Heart left ventricle (tissue), 16 donors: ENCODE measurements at regions not wholly inside any gene's neighbourhood (a gene's known extent, or its start where the extent isn't known, plus 50 kb on each side); places are given as distances from the start of the nearest gene placed in this dataset.

Experiments
- ATAC-seq, 4 donors: fragments of 200-7000 bp; cut with Tn5 transposase; one replicate each; pipeline ENCODE4 v1.9.1; 2020 to 2022; ENCODE audit warnings: moderate library complexity in 4 of 4, mild to moderate bottlenecking in 3 of 4, moderate number of reproducible peaks in 1 of 4
- DNase-seq, 5 donors: peaks; one replicate each; pipeline ENCODE4 v3.0.0-alpha.2; 2020
- H3K27ac ChIP-seq, 12 donors: fragments of 200-600 bp; sonication (generic) in 4 of 12; one replicate each; pipeline versions ENCODE4 v1.5.0 to v1.8.0; 2016 to 2022; ENCODE audit warnings: mild to moderate bottlenecking in 2 of 12
- H3K27me3 ChIP-seq, 9 donors: fragments of 200-600 bp; sonication (generic) in 2 of 9; one replicate each; pipeline versions ENCODE4 v1.5.1 to v1.8.0; 2016 to 2022; ENCODE audit warnings: mild to moderate bottlenecking in 3 of 9
- H3K36me3 ChIP-seq, 9 donors: fragments of 200-600 bp; sonication (generic) in 2 of 9; one replicate each; pipeline versions ENCODE4 v1.5.0 to v1.8.0; 2018 to 2022; ENCODE audit warnings: mild to moderate bottlenecking in 2 of 9
- H3K4me1 ChIP-seq, 12 donors: fragments of 200-600 bp; sonication (generic) in 4 of 12; one replicate each; pipeline versions ENCODE4 v1.5.0 to v1.8.0; 2016 to 2022; ENCODE audit warnings: mild to moderate bottlenecking in 3 of 12
- H3K4me3 ChIP-seq, 12 donors: fragments of 200-600 bp; sonication (generic) in 4 of 12; one replicate each; pipeline versions ENCODE4 v1.5.0 to v1.8.0; 2017 to 2022; ENCODE audit warnings: mild to moderate bottlenecking in 9 of 12, moderate library complexity in 4 of 12
- H3K9me3 ChIP-seq, 12 donors: fragments of 200-600 bp; sonication (generic) in 4 of 12; one replicate each; pipeline versions ENCODE4 v1.5.0 to v1.8.0; 2016 to 2022; ENCODE audit warnings: mild to moderate bottlenecking in 1 of 12
- POLR2A ChIP-seq, 2 donors: fragments of 450-650 bp; IDR thresholded peaks; one replicate each; pipeline ENCODE4 v1.6.1; 2017; ENCODE audit warnings: antibody characterized with exemption in 2 of 2, mild to moderate bottlenecking in 2 of 2, moderate library complexity in 2 of 2
- WGBS, 4 donors: extraction: QIAGEN DNeasy Blood & Tissue Kit in 2 of 4; methylation state at CpG; one replicate each; pipeline versions ENCODE4 v1.1.5 to v1.1.7; 2013 to 2018; 5-methylcytosine and 5-hydroxymethylcytosine counted together
- intact Hi-C, 10 donors: fragments of 100-400 bp; cut with DNase I; formaldehyde crosslinking; loops; one replicate each; pipeline versions ENCODE4 v1.11.1 to v1.14.2; 2022
- TF ChIP-seq, protein P1 (sequence below), 12 donors: fragments of 200-600 bp; sonication (generic) in 4 of 12; IDR thresholded peaks; one replicate each; pipeline versions ENCODE4 v1.5.0 to v1.8.0; 2018 to 2022; ENCODE audit warnings: antibody characterized with exemption in 12 of 12, mild to moderate bottlenecking in 5 of 12
- donor health status: ischemic (EF 13 %, LVEDD 7.1; RV severe dilation, severe dysfunction).
- donor health status: healthy with polysubstance abuse.
- donor health status: DM: no; HTN: yes; CAD: no.
- donor health status: DM: no; HTN: no; CAD: no.
- donor health status: ischemic (EF 25% LVEDD 6.9; RV normal size, moderate dysfunction).
- donor health status: ischemic (EF 25% LVEDD 5.7; RV mildly dilated, moderate dysfunction).
- donor health status: healthy.
- donor health status: DM: yes; HTN: yes; CAD: no.
- donor health status: ischemic (EF 35%, LVEDD 5.7; RV mildly dilated, moderate dysfunction).
- donor health status: nonischemic (EF 11% LVEDD 7.7; RV severe dilation, severe dysfunction).
- donor health status: DM: yes; HTN: yes; CAD: no.
- donor health status: PGD.
- donor health status: ischemic (EF 29% LVEDD 5.4; RV normal size, mild dysfunction).
- donor health status: nonischemic (EF 23%, LVEDD 6.1; RV moderate dilation, normal function).

DNA sequence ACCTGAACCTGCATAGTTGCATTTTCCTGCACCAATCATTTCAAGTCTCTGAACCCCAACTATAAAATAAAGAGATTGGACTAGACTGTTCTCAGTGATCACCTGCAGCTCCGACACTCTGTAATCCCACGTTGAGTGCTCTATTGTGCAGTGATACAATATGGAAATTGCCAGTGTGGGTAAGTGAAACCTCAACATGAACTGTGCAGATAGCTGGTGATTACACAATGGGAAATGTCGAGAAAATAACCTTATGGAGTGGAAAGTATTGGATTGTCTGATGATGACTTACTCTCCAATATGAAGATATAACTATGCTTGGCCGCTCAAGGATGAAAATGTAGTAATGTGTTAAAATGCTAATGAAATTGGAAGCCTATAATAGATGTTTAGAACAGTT is 293.1 kb upstream of the BRINP1 start:
- ATAC-seq: no peak
- 72 to 78% (median 73%) methylated on average over 4 of the region's 4 CpGs for WGBS, 4 donors
- H3K27ac ChIP-seq: no peak overlapping the region

GRCh38 chr9:119652931-119653330 is 283.7 kb upstream of the BRINP1 start:
- no peak for ATAC-seq
- Histone ChIP-seq H3K27me3 (no peaks in the 10 kb centered on the region), H3K4me1 (no peaks in the 10 kb centered on the region), H3K36me3 (no peaks in the 10 kb centered on the region), H3K9me3 (no peaks in the 10 kb centered on the region), H3K4me3 (no peak overlapping the region), H3K27ac (no peak overlapping the region)
- DNase-seq: no peak
- TF ChIP-seq, protein P1, sequence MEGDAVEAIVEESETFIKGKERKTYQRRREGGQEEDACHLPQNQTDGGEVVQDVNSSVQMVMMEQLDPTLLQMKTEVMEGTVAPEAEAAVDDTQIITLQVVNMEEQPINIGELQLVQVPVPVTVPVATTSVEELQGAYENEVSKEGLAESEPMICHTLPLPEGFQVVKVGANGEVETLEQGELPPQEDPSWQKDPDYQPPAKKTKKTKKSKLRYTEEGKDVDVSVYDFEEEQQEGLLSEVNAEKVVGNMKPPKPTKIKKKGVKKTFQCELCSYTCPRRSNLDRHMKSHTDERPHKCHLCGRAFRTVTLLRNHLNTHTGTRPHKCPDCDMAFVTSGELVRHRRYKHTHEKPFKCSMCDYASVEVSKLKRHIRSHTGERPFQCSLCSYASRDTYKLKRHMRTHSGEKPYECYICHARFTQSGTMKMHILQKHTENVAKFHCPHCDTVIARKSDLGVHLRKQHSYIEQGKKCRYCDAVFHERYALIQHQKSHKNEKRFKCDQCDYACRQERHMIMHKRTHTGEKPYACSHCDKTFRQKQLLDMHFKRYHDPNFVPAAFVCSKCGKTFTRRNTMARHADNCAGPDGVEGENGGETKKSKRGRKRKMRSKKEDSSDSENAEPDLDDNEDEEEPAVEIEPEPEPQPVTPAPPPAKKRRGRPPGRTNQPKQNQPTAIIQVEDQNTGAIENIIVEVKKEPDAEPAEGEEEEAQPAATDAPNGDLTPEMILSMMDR (IDR thresholded peaks at IDR 0.05): no peak
- TF ChIP-seq POLR2A (IDR thresholded peaks at IDR 0.05): no peak
- 58 to 72% (median 62%) methylated on average over 5 of the region's 5 CpGs for WGBS, 4 donors
- intact Hi-C loops: no loop called here

More for the DNA sequence above, 293.1 kb upstream of the BRINP1 start:
- Histone ChIP-seq H3K4me1 (no peaks in the 10 kb centered on the region), H3K9me3 (no peaks in the 10 kb centered on the region), H3K27me3 (no peaks in the 10 kb centered on the region), H3K36me3 (no peaks in the 10 kb centered on the region), H3K4me3 (no peak overlapping the region)
- TF ChIP-seq, protein P1 (IDR thresholded peaks at IDR 0.05): no peak
- TF ChIP-seq POLR2A (IDR thresholded peaks at IDR 0.05): no peak
- intact Hi-C loops: no loop called here
- no peak for DNase-seq

DNA sequence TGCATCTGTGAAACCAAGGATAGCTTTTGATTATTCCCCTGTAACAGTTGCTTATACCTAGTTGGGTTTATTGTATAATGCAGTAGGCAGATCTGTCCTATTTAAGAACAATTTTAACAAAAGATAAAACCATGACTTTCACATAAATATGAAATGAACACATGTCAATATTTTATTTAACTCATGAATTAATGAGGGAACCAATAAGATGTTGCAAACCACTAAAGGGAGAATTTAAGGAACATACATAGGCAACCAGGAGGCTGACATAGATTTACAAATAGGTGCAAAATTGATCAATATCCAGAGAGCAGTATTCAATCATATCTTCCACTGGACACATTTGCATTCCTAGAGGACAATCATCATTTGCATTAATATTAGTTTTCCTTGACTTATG is 280.0 kb upstream of the BRINP1 start:
- ATAC-seq: no peak
- Histone ChIP-seq H3K27me3 (no peaks in the 10 kb centered on the region), H3K27ac (no peak overlapping the region), H3K36me3 (no peaks in the 10 kb centered on the region), H3K4me1 (no peaks in the 10 kb centered on the region), H3K4me3 (no peak overlapping the region), H3K9me3 (no peaks in the 10 kb centered on the region)
- TF ChIP-seq, protein P1 (IDR thresholded peaks at IDR 0.05): no peak
- no peak for TF ChIP-seq POLR2A (IDR thresholded peaks at IDR 0.05)
- no peak for DNase-seq
- intact Hi-C loops: no loop called here

GRCh38 chr9:119639287-119639955 is 270.2 kb upstream of the BRINP1 start:
- H3K4me1 ChIP-seq: no peaks in the 10 kb centered on the region
- TF ChIP-seq POLR2A (IDR thresholded peaks at IDR 0.05): no peak
- TF ChIP-seq, protein P1 (IDR thresholded peaks at IDR 0.05): no peak
- no peaks in the 10 kb centered on the region for H3K27me3 ChIP-seq
- H3K4me3 ChIP-seq: no peak overlapping the region
- H3K36me3 ChIP-seq: no peaks in the 10 kb centered on the region
- no peak overlapping the region for H3K27ac ChIP-seq
- ATAC-seq: no peak
- no peak for DNase-seq
- 52 to 60% (median 57%) methylated on average over 12 of the region's 12 CpGs for WGBS, 4 donors
- intact Hi-C loops: no loop called here
- no peaks in the 10 kb centered on the region for H3K9me3 ChIP-seq
